Astrocyte (in vitro differentiated cells and primary cell): ENCODE measurements at regions not wholly inside any gene's neighbourhood (a gene's known extent, or its start where the extent isn't known, plus 50 kb on each side); places are given as distances from the start of the nearest gene placed in this dataset.

Source experiments
- EZH2 ChIP-seq: IDR thresholded peaks from 2 replicates; pipeline ENCODE4 v1.6.1; 2012; ENCODE audit warnings: mild to moderate bottlenecking, low read length, inconsistent platforms; ENCODE audit not compliant: insufficient read depth
- TF ChIP-seq, protein P1 (sequence below): IDR thresholded peaks from 2 replicates; pipeline ENCODE4 v1.5.1; 2011; ENCODE audit warnings: low read depth, mild to moderate bottlenecking, inconsistent platforms, low read length, moderate library complexity; ENCODE audit not compliant: insufficient read depth

DNA sequence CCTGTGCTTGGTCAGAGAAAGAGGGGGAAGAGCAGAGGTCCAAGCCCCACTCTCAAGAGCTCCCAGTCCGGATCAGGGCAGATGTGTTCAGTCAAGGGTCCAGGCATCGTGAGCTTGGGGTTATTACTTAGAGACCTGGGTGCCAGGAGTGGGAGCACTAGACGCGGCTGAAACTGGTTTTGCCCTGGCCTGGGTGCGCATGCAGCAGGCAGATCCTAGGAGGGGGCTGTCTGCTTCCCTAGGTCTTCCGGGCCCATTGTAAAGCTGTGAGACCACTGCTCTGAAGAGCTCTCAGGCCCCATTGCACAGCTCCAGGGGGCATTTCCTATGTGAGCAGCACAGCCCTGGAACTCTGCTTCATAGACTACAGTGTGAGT, 204.9 kb upstream of the LINGO1 start:
- TF ChIP-seq, protein P1, sequence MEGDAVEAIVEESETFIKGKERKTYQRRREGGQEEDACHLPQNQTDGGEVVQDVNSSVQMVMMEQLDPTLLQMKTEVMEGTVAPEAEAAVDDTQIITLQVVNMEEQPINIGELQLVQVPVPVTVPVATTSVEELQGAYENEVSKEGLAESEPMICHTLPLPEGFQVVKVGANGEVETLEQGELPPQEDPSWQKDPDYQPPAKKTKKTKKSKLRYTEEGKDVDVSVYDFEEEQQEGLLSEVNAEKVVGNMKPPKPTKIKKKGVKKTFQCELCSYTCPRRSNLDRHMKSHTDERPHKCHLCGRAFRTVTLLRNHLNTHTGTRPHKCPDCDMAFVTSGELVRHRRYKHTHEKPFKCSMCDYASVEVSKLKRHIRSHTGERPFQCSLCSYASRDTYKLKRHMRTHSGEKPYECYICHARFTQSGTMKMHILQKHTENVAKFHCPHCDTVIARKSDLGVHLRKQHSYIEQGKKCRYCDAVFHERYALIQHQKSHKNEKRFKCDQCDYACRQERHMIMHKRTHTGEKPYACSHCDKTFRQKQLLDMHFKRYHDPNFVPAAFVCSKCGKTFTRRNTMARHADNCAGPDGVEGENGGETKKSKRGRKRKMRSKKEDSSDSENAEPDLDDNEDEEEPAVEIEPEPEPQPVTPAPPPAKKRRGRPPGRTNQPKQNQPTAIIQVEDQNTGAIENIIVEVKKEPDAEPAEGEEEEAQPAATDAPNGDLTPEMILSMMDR, result no peak
- TF ChIP-seq EZH2, result no peak
